Upper lobe of left lung (tissue), 6 donors: ENCODE measurements at regions not wholly inside any gene's neighbourhood (a gene's known extent, or its start where the extent isn't known, plus 50 kb on each side); places are given as distances from the start of the nearest gene placed in this dataset.

Experiments used
- ATAC-seq, 2 donors: fragments of 200-7000 bp; cut with Tn5 transposase; one replicate each; pipeline ENCODE4 v1.9.1; 2022; ENCODE audit warnings: mild to moderate bottlenecking in 2 of 2, moderate library complexity in 2 of 2; ENCODE audit not compliant: low FRiP score in 2 of 2
- DNase-seq, 2 donors: peaks; one replicate each; pipeline ENCODE4 v3.0.0-alpha.2; 2019 to 2020
- H3K27ac ChIP-seq, 4 donors: fragments of 200-600 bp; sonication (generic); one replicate each; pipeline ENCODE4 v1.5.1; 2016 to 2019
- H3K27me3 ChIP-seq, 4 donors: fragments of 200-600 bp; sonication (generic); one replicate each; pipeline ENCODE4 v1.5.1; 2017 to 2019
- H3K36me3 ChIP-seq, 4 donors: fragments of 200-600 bp; sonication (generic); one replicate each; pipeline ENCODE4 v1.5.1; 2016 to 2019
- H3K4me1 ChIP-seq, 4 donors: fragments of 200-600 bp; sonication (generic); one replicate each; pipeline ENCODE4 v1.5.1; 2018 to 2019
- H3K4me3 ChIP-seq, 4 donors: fragments of 200-600 bp; sonication (generic); one replicate each; pipeline ENCODE4 v1.5.1; 2017 to 2019; ENCODE audit warnings: mild to moderate bottlenecking in 2 of 4, moderate library complexity in 1 of 4
- H3K9me3 ChIP-seq, 4 donors: fragments of 200-600 bp; sonication (generic); one replicate each; pipeline ENCODE4 v1.5.1; 2018 to 2019
- EP300 ChIP-seq, 4 donors: sonication (generic); formaldehyde crosslinking; IDR thresholded peaks; one replicate each; pipeline ENCODE4 v1.5.1; 2017; ENCODE audit warnings: antibody characterized with exemption in 4 of 4, control low read depth in 2 of 4
- POLR2A ChIP-seq, 4 donors: fragments of 450-650 bp; IDR thresholded peaks; one replicate each; pipeline ENCODE4 v1.5.1; 2016 to 2017; ENCODE audit warnings: antibody characterized with exemption in 4 of 4, mild to moderate bottlenecking in 2 of 4
- POLR2AphosphoS5 ChIP-seq, 2 donors: sonication (generic); formaldehyde crosslinking; IDR thresholded peaks; one replicate each; pipeline ENCODE4 v1.5.1; 2017; ENCODE audit warnings: antibody characterized with exemption in 2 of 2
- WGBS, 2 donors: methylation state at CpG; one replicate each; pipeline ENCODE4 v1.1.5; 2017 to 2018; 5-methylcytosine and 5-hydroxymethylcytosine counted together
- TF ChIP-seq, protein P1 (sequence below), 6 experiments: fragments of 450-650 bp in 4 of 6; fragments of 200-600 bp in 2 of 6; sonication (generic) in 2 of 6; IDR thresholded peaks; one replicate each; pipeline ENCODE4 v1.5.1; 2016 to 2019; ENCODE audit warnings: antibody characterized with exemption in 6 of 6
- donor health status: DM: no; HTN: no; CAD: no; lungs with moderate emphysema.
- donor health status: DM: no; HTN: yes; CAD: no; lungs with severe emphysema.

DNA sequence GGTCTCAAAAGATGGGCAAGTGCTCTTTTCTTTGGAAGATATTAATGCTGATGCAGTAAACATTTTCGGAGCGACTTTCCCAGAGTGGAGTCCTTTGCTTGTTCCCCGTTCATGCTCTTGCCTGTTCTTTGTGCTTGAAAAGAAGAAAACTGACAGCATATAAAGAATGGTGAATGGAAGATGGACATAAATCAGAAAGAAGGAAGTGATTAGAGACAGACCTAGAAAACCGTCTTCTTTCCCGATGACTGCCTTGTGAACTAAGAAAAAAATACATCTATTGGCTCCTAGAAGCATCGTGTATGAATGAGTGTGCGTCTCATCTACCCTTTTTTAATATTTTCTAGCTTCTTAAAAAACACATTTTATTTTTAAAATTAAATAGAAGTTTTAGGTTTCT, 740.1 kb upstream of the FANCL start:
- Histone ChIP-seq H3K27ac (no peak overlapping the region), H3K36me3 (no peaks in the 10 kb centered on the region), H3K4me3 (no peak overlapping the region), H3K27me3 (no peaks in the 10 kb centered on the region), H3K4me1 (no peaks in the 10 kb centered on the region), H3K9me3 (no peaks in the 10 kb centered on the region)
- DNase-seq, result no peak
- WGBS, 2 donors, result 82 to 87% methylated on average over 7 of the region's 7 CpGs
- ATAC-seq, result no peak
- TF ChIP-seq POLR2AphosphoS5 (IDR thresholded peaks at IDR 0.05) (no peak), EP300 (IDR thresholded peaks at IDR 0.05) (no peak), POLR2A (IDR thresholded peaks at IDR 0.05) (no peak)
- TF ChIP-seq, protein P1, sequence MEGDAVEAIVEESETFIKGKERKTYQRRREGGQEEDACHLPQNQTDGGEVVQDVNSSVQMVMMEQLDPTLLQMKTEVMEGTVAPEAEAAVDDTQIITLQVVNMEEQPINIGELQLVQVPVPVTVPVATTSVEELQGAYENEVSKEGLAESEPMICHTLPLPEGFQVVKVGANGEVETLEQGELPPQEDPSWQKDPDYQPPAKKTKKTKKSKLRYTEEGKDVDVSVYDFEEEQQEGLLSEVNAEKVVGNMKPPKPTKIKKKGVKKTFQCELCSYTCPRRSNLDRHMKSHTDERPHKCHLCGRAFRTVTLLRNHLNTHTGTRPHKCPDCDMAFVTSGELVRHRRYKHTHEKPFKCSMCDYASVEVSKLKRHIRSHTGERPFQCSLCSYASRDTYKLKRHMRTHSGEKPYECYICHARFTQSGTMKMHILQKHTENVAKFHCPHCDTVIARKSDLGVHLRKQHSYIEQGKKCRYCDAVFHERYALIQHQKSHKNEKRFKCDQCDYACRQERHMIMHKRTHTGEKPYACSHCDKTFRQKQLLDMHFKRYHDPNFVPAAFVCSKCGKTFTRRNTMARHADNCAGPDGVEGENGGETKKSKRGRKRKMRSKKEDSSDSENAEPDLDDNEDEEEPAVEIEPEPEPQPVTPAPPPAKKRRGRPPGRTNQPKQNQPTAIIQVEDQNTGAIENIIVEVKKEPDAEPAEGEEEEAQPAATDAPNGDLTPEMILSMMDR (IDR thresholded peaks at IDR 0.05), result no peak

DNA sequence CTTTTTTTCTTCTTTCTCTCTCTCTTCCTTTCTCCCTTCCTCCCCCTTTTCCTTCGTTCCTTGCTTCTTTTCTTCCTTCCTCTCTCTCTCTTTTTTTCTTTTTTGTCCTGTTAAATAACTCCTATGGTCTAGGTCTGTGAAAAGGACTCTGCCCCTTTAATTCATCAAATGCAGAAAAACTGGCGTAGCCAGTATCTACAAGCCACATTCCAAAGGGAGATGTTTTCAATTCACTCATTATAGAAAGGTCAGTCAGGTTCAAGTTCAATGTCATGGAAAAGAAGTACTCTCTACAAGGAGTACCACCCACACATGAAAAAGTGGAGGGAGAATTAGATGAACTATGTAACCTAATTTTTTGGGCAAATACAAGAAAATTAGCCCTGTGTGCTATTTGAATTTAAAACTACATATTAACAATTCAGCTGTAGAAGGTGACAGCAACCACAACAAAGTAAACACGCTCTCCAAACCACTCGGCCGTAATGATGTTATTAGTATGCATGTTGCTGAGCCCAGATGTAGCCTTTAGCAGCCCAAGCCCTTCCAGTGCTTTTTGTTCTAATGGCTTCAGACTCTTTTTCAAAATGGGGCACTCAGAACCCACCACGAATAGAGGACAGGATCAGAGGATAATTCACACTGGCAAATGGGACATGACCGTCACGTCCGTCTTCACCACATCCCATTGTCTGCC, 735.4 kb upstream of the FANCL start:
- Histone ChIP-seq H3K4me3 (no peak overlapping the region), H3K9me3 (no peaks in the 10 kb centered on the region), H3K4me1 (no peaks in the 10 kb centered on the region), H3K27ac (no peak overlapping the region), H3K27me3 (no peaks in the 10 kb centered on the region), H3K36me3 (no peaks in the 10 kb centered on the region)
- TF ChIP-seq POLR2AphosphoS5 (IDR thresholded peaks at IDR 0.05) (no peak), POLR2A (IDR thresholded peaks at IDR 0.05) (no peak), EP300 (IDR thresholded peaks at IDR 0.05) (no peak)
- TF ChIP-seq, protein P1 (IDR thresholded peaks at IDR 0.05), result no peak
- 66 to 67% methylated on average over 9 of the region's 9 CpGs for WGBS, 2 donors
- no peak for DNase-seq
- no peak for ATAC-seq

GRCh38 chr2:58974881-58975280, 733.8 kb upstream of the FANCL start:
- Histone ChIP-seq H3K27me3 (no peaks in the 10 kb centered on the region), H3K27ac (no peak overlapping the region), H3K4me1 (no peaks in the 10 kb centered on the region), H3K36me3 (no peaks in the 10 kb centered on the region), H3K9me3 (no peaks in the 10 kb centered on the region), H3K4me3 (no peak overlapping the region)
- DNase-seq, result no peak
- ATAC-seq, result no peak
- WGBS, 2 donors, result 76 to 80% methylated on average over 7 of the region's 7 CpGs
- TF ChIP-seq POLR2AphosphoS5 (IDR thresholded peaks at IDR 0.05) (no peak), POLR2A (IDR thresholded peaks at IDR 0.05) (no peak), EP300 (IDR thresholded peaks at IDR 0.05) (no peak)
- TF ChIP-seq, protein P1 (IDR thresholded peaks at IDR 0.05), result no peak

- Histone ChIP-seq H3K9me3 (no peaks in the 10 kb centered on the region), H3K27me3 (no peaks in the 10 kb centered on the region), H3K27ac (no peak overlapping the region), H3K4me3 (no peak overlapping the region), H3K36me3 (no peaks in the 10 kb centered on the region), H3K4me1 (no peaks in the 10 kb centered on the region)
- TF ChIP-seq POLR2AphosphoS5 (IDR thresholded peaks at IDR 0.05) (no peak), EP300 (IDR thresholded peaks at IDR 0.05) (no peak), POLR2A (IDR thresholded peaks at IDR 0.05) (no peak)
- TF ChIP-seq, protein P1 (IDR thresholded peaks at IDR 0.05), result no peak
- DNase-seq (no peak), ATAC-seq (no peak)
- WGBS, 2 donors, result 62 to 76% methylated on average over 2 of the region's 2 CpGs
These were observed 733.3 kb upstream of the FANCL start for GRCh38 chr2:58974426-58974825.

DNA sequence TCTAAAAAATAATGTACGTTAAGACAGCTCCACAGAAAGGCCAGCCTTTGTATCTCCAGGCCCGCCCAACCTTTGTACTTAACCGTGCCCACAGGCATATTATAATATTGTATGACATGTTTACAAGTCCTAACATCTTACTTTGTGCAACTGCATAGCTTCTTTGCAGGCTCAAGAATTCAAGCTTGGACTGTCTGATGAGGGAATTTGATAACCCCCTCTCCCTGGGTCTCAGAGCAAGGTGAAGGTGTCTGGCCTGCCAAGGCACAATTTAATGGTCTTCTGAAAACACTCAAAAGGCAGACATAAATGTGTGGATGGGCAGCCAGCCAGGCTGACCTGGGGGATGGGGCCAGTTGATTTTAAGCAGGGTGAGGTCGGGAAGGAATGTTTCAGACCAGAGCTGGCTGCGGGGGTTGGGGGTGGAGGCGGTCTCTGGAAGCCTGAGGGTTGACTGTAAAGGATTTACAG, 732.7 kb upstream of the FANCL start:
- Histone ChIP-seq H3K9me3 (no peaks in the 10 kb centered on the region), H3K27ac (no peak overlapping the region), H3K27me3 (no peaks in the 10 kb centered on the region), H3K4me1 (no peaks in the 10 kb centered on the region), H3K4me3 (no peak overlapping the region), H3K36me3 (no peaks in the 10 kb centered on the region)
- TF ChIP-seq POLR2A (IDR thresholded peaks at IDR 0.05) (no peak), POLR2AphosphoS5 (IDR thresholded peaks at IDR 0.05) (no peak), EP300 (IDR thresholded peaks at IDR 0.05) (no peak)
- TF ChIP-seq, protein P1 (IDR thresholded peaks at IDR 0.05), result no peak
- ATAC-seq (no peak), DNase-seq (no peak)
- 52 to 53% methylated on average over 6 of the region's 6 CpGs for WGBS, 2 donors
